ENCODE measurements at regions not wholly inside any gene's neighbourhood (a gene's known extent, or its start where the extent isn't known, plus 50 kb on each side); places are given as distances from the start of the nearest gene placed in this dataset.

DNA sequence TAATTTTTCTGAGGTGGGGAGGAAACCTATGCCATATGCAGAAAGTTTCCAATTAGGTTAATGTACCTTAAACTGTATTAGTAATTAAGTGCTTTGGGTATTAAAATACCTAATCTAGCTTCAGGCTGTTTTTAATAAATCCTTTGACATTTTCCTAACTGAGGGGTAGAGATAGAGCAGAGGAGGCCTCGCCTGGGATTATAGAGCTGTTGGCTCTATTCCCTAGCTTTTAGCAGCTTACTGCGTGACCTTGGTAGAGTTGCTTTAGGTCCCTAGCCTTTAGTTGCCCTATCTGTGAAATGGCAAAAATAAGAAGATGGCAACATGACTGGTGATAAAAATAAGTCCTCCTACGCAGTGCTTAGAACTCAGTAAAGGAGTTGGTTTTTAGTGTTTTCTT is 621.0 kb downstream of the LMO4 start:
- TF ChIP-seq POLR2A (IDR thresholded peaks at IDR 0.05) (no peak), POLR2AphosphoS5 (IDR thresholded peaks at IDR 0.05) (no peak)
